ENCODE measurements at regions not wholly inside any gene's neighbourhood (a gene's known extent, or its start where the extent isn't known, plus 50 kb on each side); places are given as distances from the start of the nearest gene placed in this dataset.
"Not testable (repeated sequence)": the region's sequence is repeated elsewhere in the genome, so short reads cannot be mapped to it uniquely, and the experiment has no call there.

DNA sequence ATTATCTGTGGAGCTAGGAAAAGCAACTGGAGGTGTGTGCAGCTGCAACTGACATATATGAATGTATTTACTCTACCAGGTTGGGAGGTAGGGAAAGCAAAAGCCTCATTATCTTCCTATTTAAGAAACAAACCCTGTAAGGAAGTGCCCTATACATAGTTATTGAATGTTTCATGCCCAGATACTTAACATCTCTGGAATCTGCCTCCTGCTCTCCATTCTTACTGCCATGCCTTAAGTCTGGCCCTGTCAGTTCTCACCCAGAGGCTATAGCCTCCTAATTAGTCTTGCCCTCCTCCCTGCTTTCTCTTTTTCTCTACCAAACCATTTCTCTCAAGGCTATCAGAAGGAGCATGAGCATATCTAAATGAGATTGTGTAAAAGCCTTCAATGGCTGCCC, 542.6 kb upstream of the LRRN3 start:
- no peak for DNase-seq (ENCODE audit: insufficient read length, low spot score)
- FAIRE-seq = no peak
- TF ChIP-seq TAF1 (IDR thresholded peaks at IDR 0.05; ENCODE audit: low read depth, low read length) = no peak
- no peak for TF ChIP-seq SPI1 (IDR thresholded peaks at IDR 0.05; ENCODE audit: low read depth, low read length)
- no peak for TF ChIP-seq POU2F2 (IDR thresholded peaks at IDR 0.05; ENCODE audit: low read depth, low read length)
- no peak for TF ChIP-seq PAX5 (IDR thresholded peaks at IDR 0.05; ENCODE audit: insufficient read depth, low read length, severe bottlenecking)
- no peak for TF ChIP-seq POLR2AphosphoS5 (IDR thresholded peaks at IDR 0.05; ENCODE audit: low read depth, low read length)

GRCh38 chr7:110557136-110557535, 533.8 kb upstream of the LRRN3 start:
- DNase-seq (ENCODE audit: insufficient read length, low spot score) (no peak), FAIRE-seq (no peak)
- no peak for TF ChIP-seq PAX5 (IDR thresholded peaks at IDR 0.05; ENCODE audit: insufficient read depth, low read length, severe bottlenecking)
- TF ChIP-seq POLR2A (IDR thresholded peaks at IDR 0.05; ENCODE audit: low read depth, low read length) = no peak
- TF ChIP-seq SPI1 (IDR thresholded peaks at IDR 0.05; ENCODE audit: low read depth, low read length) = no peak
- no peak for TF ChIP-seq TAF1 (IDR thresholded peaks at IDR 0.05; ENCODE audit: low read depth, low read length)
- TF ChIP-seq POU2F2 (IDR thresholded peaks at IDR 0.05; ENCODE audit: low read depth, low read length) = no peak
- TF ChIP-seq POLR2AphosphoS5 (IDR thresholded peaks at IDR 0.05; ENCODE audit: low read depth, low read length) = no peak

DNA sequence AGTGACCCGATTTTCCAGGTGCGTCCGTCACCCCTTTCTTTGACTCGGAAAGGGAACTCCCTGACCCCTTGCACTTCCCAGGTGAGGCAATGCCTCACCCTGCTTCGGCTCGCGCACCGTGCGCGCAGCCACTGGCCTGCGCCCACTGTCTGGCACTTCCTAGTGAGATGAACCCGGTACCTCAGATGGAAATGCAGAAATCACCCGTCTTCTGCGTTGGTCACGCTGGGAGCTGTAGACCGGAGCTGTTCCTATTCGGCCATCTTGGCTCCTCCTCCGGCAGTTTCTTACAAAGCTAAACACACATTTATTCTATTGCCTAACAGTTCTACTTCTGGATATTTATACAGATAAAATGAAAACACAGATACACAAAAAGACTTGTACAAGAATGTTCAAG, 527.6 kb upstream of the LRRN3 start:
- not testable (repeated sequence) for DNase-seq (ENCODE audit: insufficient read length, low spot score); FAIRE-seq

DNA sequence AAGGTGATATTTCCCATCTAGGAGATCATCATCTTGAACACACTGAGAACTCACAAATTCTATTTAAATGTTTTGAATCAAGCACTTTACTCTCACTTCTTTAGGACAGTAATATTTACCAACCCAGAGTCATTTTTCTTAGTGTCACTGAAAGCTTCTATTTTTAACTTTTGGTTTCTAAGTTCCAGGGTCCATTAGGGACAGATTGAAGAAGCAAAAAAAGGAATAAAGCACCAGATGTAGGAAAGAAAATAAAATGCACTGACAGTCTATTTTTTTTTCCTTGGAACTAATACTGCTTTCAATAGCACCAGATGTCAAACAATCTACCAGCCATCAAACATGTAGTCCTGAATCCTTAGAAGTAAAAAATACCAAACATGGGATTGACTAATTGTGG, 526.7 kb upstream of the LRRN3 start:
- DNase-seq (ENCODE audit: insufficient read length, low spot score) (no peak), FAIRE-seq (no peak)
- TF ChIP-seq TAF1 (IDR thresholded peaks at IDR 0.05; ENCODE audit: low read depth, low read length) (no peak), POLR2A (IDR thresholded peaks at IDR 0.05; ENCODE audit: low read depth, low read length) (no peak), SPI1 (IDR thresholded peaks at IDR 0.05; ENCODE audit: low read depth, low read length) (no peak), POU2F2 (IDR thresholded peaks at IDR 0.05; ENCODE audit: low read depth, low read length) (no peak), POLR2AphosphoS5 (IDR thresholded peaks at IDR 0.05; ENCODE audit: low read depth, low read length) (no peak), PAX5 (IDR thresholded peaks at IDR 0.05; ENCODE audit: insufficient read depth, low read length, severe bottlenecking) (no peak)

DNA sequence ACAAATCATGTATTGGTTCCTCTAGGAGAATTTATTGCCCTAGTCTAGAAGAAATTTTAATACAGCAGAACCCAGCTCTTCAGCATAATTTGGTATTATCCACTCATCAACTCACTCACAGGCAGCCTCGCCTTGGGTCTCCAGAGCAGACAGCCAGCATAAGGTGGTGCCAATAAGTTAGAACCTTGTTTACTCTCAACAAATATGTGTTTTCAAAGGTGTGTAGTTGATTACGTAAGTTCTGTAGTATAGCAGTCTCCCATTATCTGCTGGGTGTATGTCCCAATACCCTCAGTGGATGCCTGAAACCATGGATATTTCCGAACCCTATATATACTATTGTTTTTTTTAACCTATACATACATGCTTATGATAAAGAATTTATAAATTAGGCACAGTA, 522.5 kb upstream of the LRRN3 start:
- no peak for TF ChIP-seq POLR2AphosphoS5 (IDR thresholded peaks at IDR 0.05; ENCODE audit: low read depth, low read length)
- TF ChIP-seq SPI1 (IDR thresholded peaks at IDR 0.05; ENCODE audit: low read depth, low read length) = no peak
- no peak for TF ChIP-seq POLR2A (IDR thresholded peaks at IDR 0.05; ENCODE audit: low read depth, low read length)
- FAIRE-seq = no peak
- no peak for DNase-seq (ENCODE audit: insufficient read length, low spot score)

DNA sequence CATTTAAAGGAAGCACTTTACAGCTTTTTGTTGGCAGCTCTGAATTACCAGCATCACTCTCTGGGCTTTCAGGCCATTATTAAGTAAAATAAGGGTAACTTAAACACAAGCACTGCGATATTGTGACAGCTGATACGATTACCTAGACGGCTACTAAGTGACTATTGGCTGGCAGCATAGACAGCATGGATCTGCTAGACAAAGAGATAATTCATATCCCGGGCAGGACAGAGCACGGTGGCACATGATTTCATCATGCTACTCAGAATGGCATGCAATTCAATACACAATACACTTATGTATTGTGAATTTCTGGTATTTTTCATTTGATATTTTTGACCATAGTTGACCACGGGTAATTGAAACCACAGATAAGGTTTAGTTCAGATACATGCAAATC, 522.0 kb upstream of the LRRN3 start:
- no peak for DNase-seq (ENCODE audit: insufficient read length, low spot score)
- TF ChIP-seq TAF1 (IDR thresholded peaks at IDR 0.05; ENCODE audit: low read depth, low read length) = no peak
- TF ChIP-seq SPI1 (IDR thresholded peaks at IDR 0.05; ENCODE audit: low read depth, low read length) = no peak
- no peak for TF ChIP-seq POLR2AphosphoS5 (IDR thresholded peaks at IDR 0.05; ENCODE audit: low read depth, low read length)
- TF ChIP-seq POLR2A (IDR thresholded peaks at IDR 0.05; ENCODE audit: low read depth, low read length) = no peak
- TF ChIP-seq PAX5 (IDR thresholded peaks at IDR 0.05; ENCODE audit: insufficient read depth, low read length, severe bottlenecking) = no peak
- FAIRE-seq = no peak

- DNase-seq (ENCODE audit: insufficient read length, low spot score) (no peak), FAIRE-seq (no peak)
- TF ChIP-seq SPI1 (IDR thresholded peaks at IDR 0.05; ENCODE audit: low read depth, low read length) (no peak), PAX5 (IDR thresholded peaks at IDR 0.05; ENCODE audit: insufficient read depth, low read length, severe bottlenecking) (no peak), POU2F2 (IDR thresholded peaks at IDR 0.05; ENCODE audit: low read depth, low read length) (no peak), POLR2AphosphoS5 (IDR thresholded peaks at IDR 0.05; ENCODE audit: low read depth, low read length) (no peak), TAF1 (IDR thresholded peaks at IDR 0.05; ENCODE audit: low read depth, low read length) (no peak), POLR2A (IDR thresholded peaks at IDR 0.05; ENCODE audit: low read depth, low read length) (no peak)
Measured at GRCh38 chr7:110569486-110570205, 521.3 kb upstream of the LRRN3 start.

DNA sequence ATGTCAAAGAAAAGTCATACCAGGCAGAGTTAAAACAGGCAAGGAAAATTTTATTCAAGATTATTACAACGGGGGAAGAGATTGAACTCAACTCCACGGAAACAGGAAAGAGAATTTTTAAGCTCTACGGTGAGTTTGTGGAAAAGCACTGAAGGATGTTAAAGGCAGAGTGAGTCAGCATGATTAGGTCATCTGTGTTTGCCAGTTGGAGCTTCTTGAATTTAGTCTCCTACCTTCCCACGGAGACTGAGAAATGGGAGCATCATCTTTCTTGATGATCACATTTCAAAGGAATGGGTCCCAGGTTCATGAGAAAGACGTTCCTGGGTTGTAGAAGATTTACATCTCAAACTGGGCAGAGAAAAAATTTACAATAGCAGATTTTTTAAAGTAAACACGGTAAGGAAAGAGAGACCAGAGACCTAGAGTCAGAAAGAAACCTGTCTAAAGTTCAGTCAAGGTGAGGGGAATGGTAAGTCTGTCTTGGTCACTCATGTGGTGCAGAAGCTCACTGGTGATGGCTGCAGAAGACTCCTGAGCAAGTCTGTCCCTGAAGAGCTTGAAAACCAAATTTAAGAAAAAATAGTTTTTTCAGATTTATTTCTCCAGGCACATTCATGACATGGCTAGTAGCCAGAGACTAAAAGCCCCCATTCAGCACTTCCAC, 516.9 kb upstream of the LRRN3 start:
- no peak for FAIRE-seq
- TF ChIP-seq PAX5 (IDR thresholded peaks at IDR 0.05; ENCODE audit: insufficient read depth, low read length, severe bottlenecking) = no peak
- no peak for TF ChIP-seq SPI1 (IDR thresholded peaks at IDR 0.05; ENCODE audit: low read depth, low read length)
- TF ChIP-seq POLR2A (IDR thresholded peaks at IDR 0.05; ENCODE audit: low read depth, low read length) = no peak
- TF ChIP-seq TAF1 (IDR thresholded peaks at IDR 0.05; ENCODE audit: low read depth, low read length) = no peak
- no peak for TF ChIP-seq POLR2AphosphoS5 (IDR thresholded peaks at IDR 0.05; ENCODE audit: low read depth, low read length)
- TF ChIP-seq POU2F2 (IDR thresholded peaks at IDR 0.05; ENCODE audit: low read depth, low read length) = no peak
- no peak for DNase-seq (ENCODE audit: insufficient read length, low spot score)

DNA sequence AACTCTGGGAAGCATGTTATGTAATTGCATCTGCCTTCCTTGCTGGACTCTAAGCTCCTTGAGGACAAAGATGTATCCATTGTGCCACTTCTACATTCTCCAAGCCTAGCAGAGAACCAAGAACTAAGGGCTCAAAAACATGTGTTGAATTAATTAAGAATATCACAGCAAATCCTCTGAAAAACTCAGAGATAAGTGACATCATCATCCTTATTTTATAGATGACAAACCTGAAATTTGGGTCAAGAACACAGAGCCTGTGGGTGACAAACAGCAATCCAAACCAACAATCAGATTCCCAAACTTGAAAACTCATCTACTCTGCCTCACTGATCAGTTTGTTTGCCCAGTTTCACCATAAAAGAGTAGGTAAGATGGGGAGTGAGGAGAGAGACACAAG, 503.6 kb upstream of the LRRN3 start:
- no peak for DNase-seq (ENCODE audit: insufficient read length, low spot score)
- TF ChIP-seq PAX5 (IDR thresholded peaks at IDR 0.05; ENCODE audit: insufficient read depth, low read length, severe bottlenecking) = no peak
- no peak for TF ChIP-seq POLR2AphosphoS5 (IDR thresholded peaks at IDR 0.05; ENCODE audit: low read depth, low read length)
- no peak for TF ChIP-seq TAF1 (IDR thresholded peaks at IDR 0.05; ENCODE audit: low read depth, low read length)
- TF ChIP-seq POLR2A (IDR thresholded peaks at IDR 0.05; ENCODE audit: low read depth, low read length) = no peak
- TF ChIP-seq POU2F2 (IDR thresholded peaks at IDR 0.05; ENCODE audit: low read depth, low read length) = no peak
- no peak for TF ChIP-seq SPI1 (IDR thresholded peaks at IDR 0.05; ENCODE audit: low read depth, low read length)
- no peak for FAIRE-seq

- DNase-seq (ENCODE audit: insufficient read length, low spot score) = no peak
- no peak for FAIRE-seq
- TF ChIP-seq POLR2A (IDR thresholded peaks at IDR 0.05; ENCODE audit: low read depth, low read length) = no peak
- TF ChIP-seq POLR2AphosphoS5 (IDR thresholded peaks at IDR 0.05; ENCODE audit: low read depth, low read length) = no peak
- TF ChIP-seq TAF1 (IDR thresholded peaks at IDR 0.05; ENCODE audit: low read depth, low read length) = no peak
- TF ChIP-seq PAX5 (IDR thresholded peaks at IDR 0.05; ENCODE audit: insufficient read depth, low read length, severe bottlenecking) = no peak
- TF ChIP-seq POU2F2 (IDR thresholded peaks at IDR 0.05; ENCODE audit: low read depth, low read length) = no peak
- no peak for TF ChIP-seq SPI1 (IDR thresholded peaks at IDR 0.05; ENCODE audit: low read depth, low read length)
Measured at GRCh38 chr7:110590415-110590814, 500.5 kb upstream of the LRRN3 start.

Data from GM12891 (cell line).